Coronary artery (tissue), 2 donors: ENCODE measurements at regions not wholly inside any gene's neighbourhood (a gene's known extent, or its start where the extent isn't known, plus 50 kb on each side); places are given as distances from the start of the nearest gene placed in this dataset.

Experiments used
- DNase-seq: peaks from one replicate; pipeline ENCODE4 v3.0.0-alpha.2; 2017; ENCODE audit warnings: low spot score
- H3K27ac ChIP-seq, 2 donors: fragments of 200-600 bp; sonication (generic); one replicate each; pipeline ENCODE4 v1.5.1; 2016 to 2019
- H3K4me3 ChIP-seq: fragments of 200-600 bp; sonication (generic); 2 replicates; pipeline ENCODE4 v1.5.1; 2016; ENCODE audit warnings: mild to moderate bottlenecking, moderate library complexity
- CTCF ChIP-seq: fragments of 200-600 bp; sonication (generic); IDR thresholded peaks from one replicate; pipeline ENCODE4 v1.5.1; 2019; ENCODE audit warnings: antibody characterized with exemption

GRCh38 chr6:94089941-94090340, 670.6 kb upstream of the EPHA7 start:
- no peak for TF ChIP-seq CTCF
- no peak overlapping the region for H3K4me3 ChIP-seq
- DNase-seq: no peak
- H3K27ac ChIP-seq: no peak overlapping the region

- no peak overlapping the region for H3K27ac ChIP-seq
- H3K4me3 ChIP-seq: no peak overlapping the region
- DNase-seq: no peak
- TF ChIP-seq CTCF: no peak
Measured at GRCh38 chr6:94088870-94089269, 669.5 kb upstream of the EPHA7 start.

- no peak for TF ChIP-seq CTCF
- H3K27ac ChIP-seq: no peak overlapping the region
- DNase-seq: no peak
- H3K4me3 ChIP-seq: no peak overlapping the region
Measured at GRCh38 chr6:94074764-94075163, 655.4 kb upstream of the EPHA7 start.

GRCh38 chr6:94071835-94072234, 652.5 kb upstream of the EPHA7 start:
- DNase-seq: no peak
- Histone ChIP-seq H3K27ac (no peak overlapping the region), H3K4me3 (no peak overlapping the region)
- TF ChIP-seq CTCF: no peak

- Histone ChIP-seq H3K27ac (no peak overlapping the region), H3K4me3 (no peak overlapping the region)
- no peak for TF ChIP-seq CTCF
- DNase-seq: no peak
Measured at GRCh38 chr6:94065707-94066337, 646.5 kb upstream of the EPHA7 start.

- no peak for TF ChIP-seq CTCF
- DNase-seq: no peak
- Histone ChIP-seq H3K27ac (no peak overlapping the region), H3K4me3 (no peak overlapping the region)
Measured at GRCh38 chr6:94052749-94053148, 633.4 kb upstream of the EPHA7 start.

- no peak for TF ChIP-seq CTCF
- DNase-seq: no peak
- Histone ChIP-seq H3K27ac (no peak overlapping the region), H3K4me3 (no peak overlapping the region)
Measured at GRCh38 chr6:94050515-94050914, 631.2 kb upstream of the EPHA7 start.
